ENCODE measurements at regions not wholly inside any gene's neighbourhood (a gene's known extent, or its start where the extent isn't known, plus 50 kb on each side); places are given as distances from the start of the nearest gene placed in this dataset.

GRCh38 chr4:125780164-125780563 lies 465.4 kb downstream of the FAT4 start:
- H3K27ac Mint-ChIP-seq = no peak overlapping the region
- Histone ChIP-seq H3K36me3 (replicated peaks in 1 of 2; ENCODE audit: control extremely low read depth in 1 of 2, control insufficient read depth in 1 of 2, extremely low read depth in 1 of 2, insufficient read depth in 2 of 2, low read length in 1 of 2) (no peaks in the 10 kb centered on the region), H3K27ac (ENCODE audit: low read length in 2 of 2) (no peak overlapping the region), H3K4me3 (ENCODE audit: control extremely low read depth in 1 of 5, extremely low read depth in 1 of 5, insufficient read depth in 1 of 5, low read depth in 2 of 5, low read length in 4 of 5) (no peak overlapping the region), H3K27me3 (replicated peaks in 1 of 4; ENCODE audit: control extremely low read depth in 1 of 4, control insufficient read depth in 3 of 4, insufficient read depth in 4 of 4, low read length in 3 of 4) (no peaks in the 10 kb centered on the region), H4K20me1 (ENCODE audit: control insufficient read depth, insufficient read depth, low read length, poor library complexity, severe bottlenecking) (no peaks in the 10 kb centered on the region), H3K9ac (ENCODE audit: low read length) (no peak overlapping the region), H2AFZ (ENCODE audit: insufficient read depth, low read depth, low read length, poor library complexity, severe bottlenecking) (no peak overlapping the region), H3K4me2 (replicated peaks; ENCODE audit: low read depth, low read length, poor library complexity, severe bottlenecking) (no peak overlapping the region), H3K79me2 (ENCODE audit: control insufficient read depth, insufficient read depth, low read length) (no peaks in the 10 kb centered on the region), H3K4me1 (ENCODE audit: control insufficient read depth in 2 of 2, insufficient read depth in 2 of 2, low read length in 2 of 2) (no peaks in the 10 kb centered on the region), H3K9me3 (ENCODE audit: control extremely low read depth in 1 of 3, control insufficient read depth in 2 of 3, insufficient read depth in 1 of 3, low read length in 2 of 3) (peaks cover 0 to 8% (median 0%) of the 10 kb centered on the region in 3 donors)
- ATAC-seq (ENCODE audit: low read depth) (no peak), DNase-seq (no peak)
- POLR2A ChIA-PET = no interaction called here
- peaks cover 3% of the 10 kb centered on the region for H3K9me3 Mint-ChIP-seq (ENCODE audit: insufficient read depth)
- TF ChIP-seq CTCF (IDR thresholded peaks at IDR 0.05) (no peak), EZH2 (IDR thresholded peaks at IDR 0.05; ENCODE audit: borderline replicate concordance, insufficient read depth, low read depth, low read length, poor library complexity, severe bottlenecking) (no peak)
- intact Hi-C loops (cut with micrococcal nuclease) = no loop called here
- H3K4me1 Mint-ChIP-seq = no peaks in the 10 kb centered on the region
- H3K4me3 Mint-ChIP-seq = no peak overlapping the region
- CTCF ChIA-PET = no interaction called here
- H3K27me3 Mint-ChIP-seq = no peaks in the 10 kb centered on the region

GRCh38 chr4:125780747-125781146 lies 466.0 kb downstream of the FAT4 start:
- Histone ChIP-seq H3K36me3 (replicated peaks in 1 of 2; ENCODE audit: control extremely low read depth in 1 of 2, control insufficient read depth in 1 of 2, extremely low read depth in 1 of 2, insufficient read depth in 2 of 2, low read length in 1 of 2) (no peaks in the 10 kb centered on the region), H3K9ac (ENCODE audit: low read length) (no peak overlapping the region), H3K4me1 (ENCODE audit: control insufficient read depth in 2 of 2, insufficient read depth in 2 of 2, low read length in 2 of 2) (no peaks in the 10 kb centered on the region), H3K27ac (ENCODE audit: low read length in 2 of 2) (no peak overlapping the region), H3K9me3 (ENCODE audit: control extremely low read depth in 1 of 3, control insufficient read depth in 2 of 3, insufficient read depth in 1 of 3, low read length in 2 of 3) (peaks cover 0 to 8% (median 0%) of the 10 kb centered on the region in 3 donors), H3K27me3 (replicated peaks in 1 of 4; ENCODE audit: control extremely low read depth in 1 of 4, control insufficient read depth in 3 of 4, insufficient read depth in 4 of 4, low read length in 3 of 4) (no peaks in the 10 kb centered on the region), H4K20me1 (ENCODE audit: control insufficient read depth, insufficient read depth, low read length, poor library complexity, severe bottlenecking) (no peaks in the 10 kb centered on the region), H3K4me2 (replicated peaks; ENCODE audit: low read depth, low read length, poor library complexity, severe bottlenecking) (no peak overlapping the region), H3K4me3 (ENCODE audit: control extremely low read depth in 1 of 5, extremely low read depth in 1 of 5, insufficient read depth in 1 of 5, low read depth in 2 of 5, low read length in 4 of 5) (no peak overlapping the region), H2AFZ (ENCODE audit: insufficient read depth, low read depth, low read length, poor library complexity, severe bottlenecking) (no peak overlapping the region), H3K79me2 (ENCODE audit: control insufficient read depth, insufficient read depth, low read length) (no peaks in the 10 kb centered on the region)
- Mint-ChIP-seq H3K27me3 (no peaks in the 10 kb centered on the region), H3K9me3 (ENCODE audit: insufficient read depth) (peaks cover 3% of the 10 kb centered on the region), H3K27ac (no peak overlapping the region), H3K4me3 (no peak overlapping the region), H3K4me1 (no peaks in the 10 kb centered on the region)
- intact Hi-C loops (cut with micrococcal nuclease) = no loop called here
- CTCF ChIA-PET = no interaction called here
- ATAC-seq (ENCODE audit: low read depth) = no peak
- TF ChIP-seq EZH2 (IDR thresholded peaks at IDR 0.05; ENCODE audit: borderline replicate concordance, insufficient read depth, low read depth, low read length, poor library complexity, severe bottlenecking) = no peak
- TF ChIP-seq CTCF (IDR thresholded peaks at IDR 0.05) = no peak
- WGBS (ENCODE audit: insufficient coverage) = 100% methylated on average over 1 of the region's 3 CpGs
- no peak for DNase-seq
- POLR2A ChIA-PET = no interaction called here

Measured in B cell (primary cell).